Stimulated activated naive B cell treated with anti-CD40 and anti-IgM and Interleukin-4, amounts not matched to agents 10 μg/mL and 1 μg/mL and 100 μg/mL, for 72 hours (primary cell): ENCODE measurements at regions not wholly inside any gene's neighbourhood (a gene's known extent, or its start where the extent isn't known, plus 50 kb on each side); places are given as distances from the start of the nearest gene placed in this dataset.
"Not testable (repeated sequence)": the region's sequence is repeated elsewhere in the genome, so short reads cannot be mapped to it uniquely, and the experiment has no call there.

Experiments used
- ATAC-seq, 2 donors: fragments of 150-1000 bp; cut with Tn5 transposase; replicated peaks; 2 replicates each; pipeline ENCODE4 v1.10.0; 2021; ENCODE audit warnings: moderate library complexity in 1 of 2
- DNase-seq: peaks from one replicate; pipeline ENCODE4 v3.0.0; 2021
- H3K27ac Mint-ChIP-seq: one replicate; pipeline ENCODE4 v1.8.0; 2022; ENCODE audit warnings: mild to moderate bottlenecking, mixed read lengths
- H3K27me3 Mint-ChIP-seq, 2 donors: one replicate each; pipeline ENCODE4 v1.8.0; 2022; ENCODE audit warnings: mixed read lengths in 2 of 2
- H3K36me3 Mint-ChIP-seq, 2 donors: one replicate each; pipeline ENCODE4 v1.8.0; 2022; ENCODE audit warnings: mixed read lengths in 2 of 2, mild to moderate bottlenecking in 1 of 2
- H3K4me1 Mint-ChIP-seq, 2 donors: one replicate each; pipeline ENCODE4 v1.8.0; 2022; ENCODE audit warnings: mixed read lengths in 2 of 2, mild to moderate bottlenecking in 1 of 2
- H3K4me3 Mint-ChIP-seq, 2 donors: one replicate each; pipeline ENCODE4 v1.8.0; 2022; ENCODE audit warnings: mild to moderate bottlenecking in 2 of 2, mixed read lengths in 2 of 2, moderate library complexity in 1 of 2
- H3K9me3 Mint-ChIP-seq, 2 donors: one replicate each; pipeline ENCODE4 v1.8.0; 2022; ENCODE audit warnings: mixed read lengths in 2 of 2, mild to moderate bottlenecking in 1 of 2

- Mint-ChIP-seq H3K36me3 (no peaks in the 10 kb centered on the region), H3K4me1 (peaks cover 0 to 3% of the 10 kb centered on the region in 2 donors), H3K4me3 (no peak overlapping the region), H3K9me3 (peaks cover 0 to 1% of the 10 kb centered on the region in 2 donors), H3K27me3 (peaks cover 30 to 39% of the 10 kb centered on the region in 2 donors), H3K27ac (no peak overlapping the region)
- ATAC-seq (no peak), DNase-seq (no peak)
These were observed 306.6 kb upstream of the EXOC2 start for GRCh38 chr6:999552-999951.

- Mint-ChIP-seq H3K36me3 (no peaks in the 10 kb centered on the region), H3K27ac (no peak overlapping the region), H3K9me3 (peaks cover 0 to 1% of the 10 kb centered on the region in 2 donors), H3K27me3 (peaks cover 36 to 40% of the 10 kb centered on the region in 2 donors), H3K4me3 (no peak overlapping the region), H3K4me1 (peaks cover 0 to 3% of the 10 kb centered on the region in 2 donors)
- ATAC-seq (no peak), DNase-seq (no peak)
These were observed 305.6 kb upstream of the EXOC2 start for GRCh38 chr6:998551-998950.

GRCh38 chr6:996271-996852, 303.4 kb upstream of the EXOC2 start:
- H3K27ac Mint-ChIP-seq, result no peak overlapping the region
- DNase-seq, result no peak
- no peaks in the 10 kb centered on the region for H3K9me3 Mint-ChIP-seq
- H3K4me1 Mint-ChIP-seq, result peaks cover 0 to 3% of the 10 kb centered on the region in 2 donors
- H3K36me3 Mint-ChIP-seq, result no peaks in the 10 kb centered on the region
- ATAC-seq, result no peak
- peaks cover 36 to 37% of the 10 kb centered on the region in 2 donors for H3K27me3 Mint-ChIP-seq
- no peak overlapping the region for H3K4me3 Mint-ChIP-seq

- H3K4me1 Mint-ChIP-seq, result peaks cover 0 to under 1% of the 10 kb centered on the region in 2 donors
- H3K27me3 Mint-ChIP-seq, result peaks cover 34 to 53% of the 10 kb centered on the region in 2 donors
- DNase-seq, result no peak
- H3K9me3 Mint-ChIP-seq, result no peaks in the 10 kb centered on the region
- H3K4me3 Mint-ChIP-seq, result no peak overlapping the region
- ATAC-seq, result no peak
- H3K27ac Mint-ChIP-seq, result no peak overlapping the region
- no peaks in the 10 kb centered on the region for H3K36me3 Mint-ChIP-seq
These were observed 298.3 kb upstream of the EXOC2 start for GRCh38 chr6:991192-991591.

GRCh38 chr6:984031-984430, 291.1 kb upstream of the EXOC2 start:
- Mint-ChIP-seq H3K9me3 (peaks cover 0 to 1% of the 10 kb centered on the region in 2 donors), H3K4me1 (no peaks in the 10 kb centered on the region), H3K27ac (no peak overlapping the region), H3K36me3 (no peaks in the 10 kb centered on the region), H3K27me3 (peaks cover 17 to 46% of the 10 kb centered on the region in 2 donors), H3K4me3 (no peak overlapping the region)
- ATAC-seq (no peak), DNase-seq (no peak)

- no peak overlapping the region for H3K4me3 Mint-ChIP-seq
- H3K27ac Mint-ChIP-seq, result no peak overlapping the region
- no peaks in the 10 kb centered on the region for H3K36me3 Mint-ChIP-seq
- H3K27me3 Mint-ChIP-seq, result peaks cover 5 to 42% of the 10 kb centered on the region in 2 donors
- peaks cover 24 to 25% of the 10 kb centered on the region in 2 donors for H3K9me3 Mint-ChIP-seq
- H3K4me1 Mint-ChIP-seq, result no peaks in the 10 kb centered on the region
- ATAC-seq (no peak), DNase-seq (no peak)
These were observed 286.2 kb upstream of the EXOC2 start for GRCh38 chr6:978937-979685.

- Mint-ChIP-seq H3K27me3 (peaks cover 0 to 46% of the 10 kb centered on the region in 2 donors), H3K9me3 (peaks cover 24 to 25% of the 10 kb centered on the region in 2 donors)
- H3K36me3 Mint-ChIP-seq, H3K4me1 Mint-ChIP-seq, H3K27ac Mint-ChIP-seq, ATAC-seq, DNase-seq, H3K4me3 Mint-ChIP-seq: not testable (repeated sequence)
These were observed 284.3 kb upstream of the EXOC2 start for GRCh38 chr6:977226-977625.

GRCh38 chr6:971981-972640, 279.2 kb upstream of the EXOC2 start:
- Mint-ChIP-seq H3K36me3 (no peaks in the 10 kb centered on the region), H3K27ac (no peak overlapping the region), H3K27me3 (peaks cover 0 to 28% of the 10 kb centered on the region in 2 donors), H3K9me3 (peaks cover 12 to 13% of the 10 kb centered on the region in 2 donors), H3K4me3 (no peak overlapping the region), H3K4me1 (no peaks in the 10 kb centered on the region)
- DNase-seq, result no peak
- no peak for ATAC-seq

- no peak overlapping the region for H3K27ac Mint-ChIP-seq
- H3K4me1 Mint-ChIP-seq, result no peaks in the 10 kb centered on the region
- ATAC-seq (no peak), DNase-seq (no peak)
- H3K9me3 Mint-ChIP-seq, result no peaks in the 10 kb centered on the region
- no peaks in the 10 kb centered on the region for H3K36me3 Mint-ChIP-seq
- peaks cover 12 to 34% of the 10 kb centered on the region in 2 donors for H3K27me3 Mint-ChIP-seq
- no peak overlapping the region for H3K4me3 Mint-ChIP-seq
These were observed 275.9 kb upstream of the EXOC2 start for GRCh38 chr6:968791-969190.

- no peak overlapping the region for H3K27ac Mint-ChIP-seq
- no peaks in the 10 kb centered on the region for H3K9me3 Mint-ChIP-seq
- DNase-seq (no peak), ATAC-seq (no peak)
- H3K27me3 Mint-ChIP-seq, result peaks cover 20 to 44% of the 10 kb centered on the region in 2 donors
- no peaks in the 10 kb centered on the region for H3K36me3 Mint-ChIP-seq
- no peak overlapping the region for H3K4me3 Mint-ChIP-seq
- no peaks in the 10 kb centered on the region for H3K4me1 Mint-ChIP-seq
These were observed 274.8 kb upstream of the EXOC2 start for GRCh38 chr6:967701-968100.

GRCh38 chr6:965343-965742, 272.4 kb upstream of the EXOC2 start:
- Mint-ChIP-seq H3K4me1 (no peaks in the 10 kb centered on the region), H3K9me3 (no peaks in the 10 kb centered on the region), H3K4me3 (no peak overlapping the region), H3K27me3 (peaks cover 29 to 49% of the 10 kb centered on the region in 2 donors), H3K27ac (no peak overlapping the region), H3K36me3 (no peaks in the 10 kb centered on the region)
- no peak for ATAC-seq
- no peak for DNase-seq

- H3K36me3 Mint-ChIP-seq, result no peaks in the 10 kb centered on the region
- H3K4me3 Mint-ChIP-seq, result no peak overlapping the region
- ATAC-seq (no peak), DNase-seq (no peak)
- no peaks in the 10 kb centered on the region for H3K4me1 Mint-ChIP-seq
- H3K27me3 Mint-ChIP-seq, result peaks cover 29 to 42% of the 10 kb centered on the region in 2 donors
- no peak overlapping the region for H3K27ac Mint-ChIP-seq
- H3K9me3 Mint-ChIP-seq, result no peaks in the 10 kb centered on the region
These were observed 270.5 kb upstream of the EXOC2 start for GRCh38 chr6:963456-963855.

GRCh38 chr6:961407-961960, 268.5 kb upstream of the EXOC2 start:
- H3K4me1 Mint-ChIP-seq, result no peaks in the 10 kb centered on the region
- no peak for DNase-seq
- H3K27ac Mint-ChIP-seq, result no peak overlapping the region
- no peaks in the 10 kb centered on the region for H3K36me3 Mint-ChIP-seq
- peaks cover 29 to 42% of the 10 kb centered on the region in 2 donors for H3K27me3 Mint-ChIP-seq
- no peaks in the 10 kb centered on the region for H3K9me3 Mint-ChIP-seq
- no peak for ATAC-seq
- H3K4me3 Mint-ChIP-seq, result no peak overlapping the region

- H3K36me3 Mint-ChIP-seq, result no peaks in the 10 kb centered on the region
- DNase-seq, result no peak
- no peak overlapping the region for H3K27ac Mint-ChIP-seq
- peaks cover 22 to 34% of the 10 kb centered on the region in 2 donors for H3K27me3 Mint-ChIP-seq
- no peak overlapping the region for H3K4me3 Mint-ChIP-seq
- no peaks in the 10 kb centered on the region for H3K9me3 Mint-ChIP-seq
- ATAC-seq, result no peak
- H3K4me1 Mint-ChIP-seq, result no peaks in the 10 kb centered on the region
These were observed 267.4 kb upstream of the EXOC2 start for GRCh38 chr6:960356-960755.
